Glutamatergic neuron (in vitro differentiated cells): ENCODE measurements at regions not wholly inside any gene's neighbourhood (a gene's known extent, or its start where the extent isn't known, plus 50 kb on each side); places are given as distances from the start of the nearest gene placed in this dataset.

Experiments used
- DNase-seq: peaks from one replicate; pipeline ENCODE4 v3.0.0; 2022
- H3K27ac Mint-ChIP-seq: one replicate; pipeline ENCODE4 v1.8.0; 2020; ENCODE audit warnings: mild to moderate bottlenecking, mixed read lengths, inconsistent platforms; ENCODE audit not compliant: unreplicated experiment
- H3K27me3 Mint-ChIP-seq: one replicate; pipeline ENCODE4 v1.8.0; 2020; ENCODE audit warnings: mild to moderate bottlenecking, moderate library complexity, mixed read lengths, inconsistent platforms; ENCODE audit not compliant: unreplicated experiment
- H3K36me3 Mint-ChIP-seq: one replicate; pipeline ENCODE4 v1.8.0; 2020; ENCODE audit warnings: mild to moderate bottlenecking, mixed read lengths, inconsistent platforms; ENCODE audit not compliant: unreplicated experiment
- H3K4me1 Mint-ChIP-seq: one replicate; pipeline ENCODE4 v1.8.0; 2020; ENCODE audit warnings: mild to moderate bottlenecking, low read depth, mixed read lengths, inconsistent platforms; ENCODE audit not compliant: unreplicated experiment
- H3K4me3 Mint-ChIP-seq: one replicate; pipeline ENCODE4 v1.8.0; 2020; ENCODE audit warnings: mild to moderate bottlenecking, mixed read lengths, inconsistent platforms; ENCODE audit not compliant: unreplicated experiment
- H3K9me3 Mint-ChIP-seq: one replicate; pipeline ENCODE4 v1.8.0; 2020; ENCODE audit warnings: mild to moderate bottlenecking, moderate library complexity, mixed read lengths, inconsistent platforms; ENCODE audit not compliant: unreplicated experiment
- CTCF ChIP-seq: fragments of 200-600 bp; sonication (generic); IDR thresholded peaks from one replicate; pipeline ENCODE4 v1.5.0; 2021; ENCODE audit not compliant: partially characterized antibody, unreplicated experiment

GRCh38 chr16:65994291-65994690 lies 372.2 kb upstream of the CDH5 start:
- no peaks in the 10 kb centered on the region for H3K27me3 Mint-ChIP-seq
- no peaks in the 10 kb centered on the region for H3K36me3 Mint-ChIP-seq
- no peak for TF ChIP-seq CTCF
- H3K4me1 Mint-ChIP-seq = peaks cover 5% of the 10 kb centered on the region
- no peaks in the 10 kb centered on the region for H3K9me3 Mint-ChIP-seq
- H3K27ac Mint-ChIP-seq = no peak overlapping the region
- DNase-seq = no peak
- H3K4me3 Mint-ChIP-seq = no peak overlapping the region

DNA sequence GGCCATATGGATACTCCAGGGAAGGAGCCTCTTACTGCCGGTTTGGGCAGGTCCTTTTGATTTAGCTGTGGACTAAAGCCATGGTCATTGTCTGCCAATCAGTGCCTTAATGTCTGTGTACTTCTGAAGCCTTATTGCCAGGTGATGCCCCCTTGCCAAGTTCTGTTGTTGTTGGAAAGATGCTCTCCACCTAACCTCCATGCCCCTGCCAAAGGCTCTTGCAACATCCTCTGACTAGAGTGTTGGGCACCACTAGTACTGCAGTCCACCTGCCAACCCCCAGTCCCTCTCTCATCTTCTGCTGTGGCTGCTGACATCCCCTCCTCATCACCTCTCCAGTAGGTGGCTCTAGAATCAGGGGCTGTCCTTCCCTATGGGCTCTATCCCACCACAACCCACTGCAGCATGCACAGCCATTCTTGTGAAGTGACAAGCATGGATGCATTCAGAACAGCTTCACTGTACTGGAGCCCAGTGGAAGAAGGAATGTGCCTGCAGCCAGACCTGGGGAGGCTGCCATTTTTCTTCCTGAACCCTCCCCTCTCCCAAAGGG lies 375.3 kb upstream of the CDH5 start:
- Mint-ChIP-seq H3K27ac (no peak overlapping the region), H3K4me3 (no peak overlapping the region), H3K9me3 (peaks cover 1% of the 10 kb centered on the region), H3K4me1 (peaks cover 5% of the 10 kb centered on the region), H3K27me3 (no peaks in the 10 kb centered on the region), H3K36me3 (no peaks in the 10 kb centered on the region)
- TF ChIP-seq CTCF = no peak
- DNase-seq = no peak

GRCh38 chr16:65989861-65990604 lies 376.5 kb upstream of the CDH5 start:
- Mint-ChIP-seq H3K27me3 (peaks cover 2% of the 10 kb centered on the region), H3K36me3 (no peaks in the 10 kb centered on the region), H3K9me3 (peaks cover 4% of the 10 kb centered on the region), H3K27ac (no peak overlapping the region), H3K4me1 (peaks cover 5% of the 10 kb centered on the region), H3K4me3 (no peak overlapping the region)
- no peak for TF ChIP-seq CTCF
- DNase-seq = no peak

- no peaks in the 10 kb centered on the region for H3K36me3 Mint-ChIP-seq
- peaks cover 2% of the 10 kb centered on the region for H3K27me3 Mint-ChIP-seq
- no peak for DNase-seq
- no peak overlapping the region for H3K27ac Mint-ChIP-seq
- H3K9me3 Mint-ChIP-seq = peaks cover 4% of the 10 kb centered on the region
- H3K4me3 Mint-ChIP-seq = no peak overlapping the region
- TF ChIP-seq CTCF = no peak
- H3K4me1 Mint-ChIP-seq = peaks cover 5% of the 10 kb centered on the region
Measured at GRCh38 chr16:65988024-65988595, 378.4 kb upstream of the CDH5 start.

DNA sequence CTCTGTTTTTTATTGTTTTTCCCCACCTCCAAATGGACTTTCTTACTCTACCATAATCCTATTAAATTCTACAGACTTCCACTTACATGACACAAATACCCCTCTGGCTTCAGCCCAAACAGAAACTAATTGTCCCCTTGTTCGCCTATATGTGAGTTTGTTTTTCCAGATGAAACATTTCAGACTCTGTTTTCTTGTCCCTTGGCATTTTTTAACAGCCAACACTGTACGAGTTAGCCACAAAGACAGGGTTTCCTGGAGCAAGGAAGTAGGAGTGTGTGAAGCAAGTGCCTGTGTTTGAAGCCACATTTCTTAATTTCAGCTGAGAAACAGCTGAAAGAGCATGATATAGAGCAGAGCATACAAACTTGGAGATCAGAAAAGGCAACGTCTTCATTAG lies 382.2 kb upstream of the CDH5 start:
- DNase-seq = no peak
- Mint-ChIP-seq H3K27me3 (peaks cover 2% of the 10 kb centered on the region), H3K36me3 (no peaks in the 10 kb centered on the region), H3K9me3 (peaks cover 4% of the 10 kb centered on the region), H3K27ac (no peak overlapping the region), H3K4me1 (no peaks in the 10 kb centered on the region), H3K4me3 (no peak overlapping the region)
- no peak for TF ChIP-seq CTCF
